ENCODE measurements at regions not wholly inside any gene's neighbourhood (a gene's known extent, or its start where the extent isn't known, plus 50 kb on each side); places are given as distances from the start of the nearest gene placed in this dataset.

- no peak overlapping the region for H3K4me2 ChIP-seq (ENCODE audit: extremely low read depth, insufficient read depth, low read length)
- H3K27ac ChIP-seq (ENCODE audit: insufficient read depth, low read length), result no peak overlapping the region
- no peaks in the 10 kb centered on the region for H3K4me1 ChIP-seq (ENCODE audit: control insufficient read depth, extremely low read depth, insufficient read depth, low read length)
- no peaks in the 10 kb centered on the region for H4K20me1 ChIP-seq (ENCODE audit: control insufficient read depth, extremely low read depth, insufficient read depth, low read length)
- H3K36me3 ChIP-seq (ENCODE audit: control insufficient read depth, insufficient read depth, low read length), result no peaks in the 10 kb centered on the region
- no peak overlapping the region for H2AFZ ChIP-seq (ENCODE audit: low read length)
- peaks cover 27% of the 10 kb centered on the region for H3K27me3 ChIP-seq (ENCODE audit: control insufficient read depth, insufficient read depth, low read length)
- no peaks in the 10 kb centered on the region for H3K79me2 ChIP-seq (ENCODE audit: control insufficient read depth, insufficient read depth, low read length)
- TF ChIP-seq EZH2 (IDR thresholded peaks at IDR 0.05; ENCODE audit: low read length, missing control alignments), result no peak
- TF ChIP-seq, protein P1, sequence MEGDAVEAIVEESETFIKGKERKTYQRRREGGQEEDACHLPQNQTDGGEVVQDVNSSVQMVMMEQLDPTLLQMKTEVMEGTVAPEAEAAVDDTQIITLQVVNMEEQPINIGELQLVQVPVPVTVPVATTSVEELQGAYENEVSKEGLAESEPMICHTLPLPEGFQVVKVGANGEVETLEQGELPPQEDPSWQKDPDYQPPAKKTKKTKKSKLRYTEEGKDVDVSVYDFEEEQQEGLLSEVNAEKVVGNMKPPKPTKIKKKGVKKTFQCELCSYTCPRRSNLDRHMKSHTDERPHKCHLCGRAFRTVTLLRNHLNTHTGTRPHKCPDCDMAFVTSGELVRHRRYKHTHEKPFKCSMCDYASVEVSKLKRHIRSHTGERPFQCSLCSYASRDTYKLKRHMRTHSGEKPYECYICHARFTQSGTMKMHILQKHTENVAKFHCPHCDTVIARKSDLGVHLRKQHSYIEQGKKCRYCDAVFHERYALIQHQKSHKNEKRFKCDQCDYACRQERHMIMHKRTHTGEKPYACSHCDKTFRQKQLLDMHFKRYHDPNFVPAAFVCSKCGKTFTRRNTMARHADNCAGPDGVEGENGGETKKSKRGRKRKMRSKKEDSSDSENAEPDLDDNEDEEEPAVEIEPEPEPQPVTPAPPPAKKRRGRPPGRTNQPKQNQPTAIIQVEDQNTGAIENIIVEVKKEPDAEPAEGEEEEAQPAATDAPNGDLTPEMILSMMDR (conservative IDR thresholded peaks at IDR 0.05 in 1 of 2, IDR thresholded peaks at IDR 0.05 in 1 of 2; ENCODE audit: low read depth in 1 of 2, low read length in 2 of 2), result no peak
- no peaks in the 10 kb centered on the region for H3K9me3 ChIP-seq (ENCODE audit: control insufficient read depth, insufficient read depth, low read depth, low read length)
- DNase-seq (ENCODE audit: low read depth in 2 of 2), result no peak
- no peak overlapping the region for H3K4me3 ChIP-seq (replicated peaks in 1 of 4; ENCODE audit: control extremely low read depth in 1 of 4, insufficient read depth in 1 of 4, low read depth in 3 of 4, low read length in 4 of 4)
- H3K9ac ChIP-seq (ENCODE audit: insufficient read depth, low read length), result no peak overlapping the region
Measured at GRCh38 chr3:43789028-43789427, 98.3 kb downstream of the ABHD5 start.

- Histone ChIP-seq H3K9ac (ENCODE audit: insufficient read depth, low read length) (no peak overlapping the region), H2AFZ (ENCODE audit: low read length) (no peak overlapping the region), H3K4me3 (replicated peaks in 1 of 4; ENCODE audit: control extremely low read depth in 1 of 4, insufficient read depth in 1 of 4, low read depth in 3 of 4, low read length in 4 of 4) (no peak overlapping the region), H3K36me3 (ENCODE audit: control insufficient read depth, insufficient read depth, low read length) (no peaks in the 10 kb centered on the region), H3K79me2 (ENCODE audit: control insufficient read depth, insufficient read depth, low read length) (no peaks in the 10 kb centered on the region), H3K27me3 (ENCODE audit: control insufficient read depth, insufficient read depth, low read length) (peaks cover 26% of the 10 kb centered on the region), H3K9me3 (ENCODE audit: control insufficient read depth, insufficient read depth, low read depth, low read length) (no peaks in the 10 kb centered on the region), H3K4me2 (ENCODE audit: extremely low read depth, insufficient read depth, low read length) (no peak overlapping the region), H3K4me1 (ENCODE audit: control insufficient read depth, extremely low read depth, insufficient read depth, low read length) (no peaks in the 10 kb centered on the region), H3K27ac (ENCODE audit: insufficient read depth, low read length) (no peak overlapping the region), H4K20me1 (ENCODE audit: control insufficient read depth, extremely low read depth, insufficient read depth, low read length) (no peaks in the 10 kb centered on the region)
- no peak for TF ChIP-seq EZH2 (IDR thresholded peaks at IDR 0.05; ENCODE audit: low read length, missing control alignments)
- TF ChIP-seq, protein P1 (conservative IDR thresholded peaks at IDR 0.05 in 1 of 2, IDR thresholded peaks at IDR 0.05 in 1 of 2; ENCODE audit: low read depth in 1 of 2, low read length in 2 of 2), result no peak
- no peak for DNase-seq (ENCODE audit: low read depth in 2 of 2)
Measured at GRCh38 chr3:43790060-43790459, 99.3 kb downstream of the ABHD5 start.

DNA sequence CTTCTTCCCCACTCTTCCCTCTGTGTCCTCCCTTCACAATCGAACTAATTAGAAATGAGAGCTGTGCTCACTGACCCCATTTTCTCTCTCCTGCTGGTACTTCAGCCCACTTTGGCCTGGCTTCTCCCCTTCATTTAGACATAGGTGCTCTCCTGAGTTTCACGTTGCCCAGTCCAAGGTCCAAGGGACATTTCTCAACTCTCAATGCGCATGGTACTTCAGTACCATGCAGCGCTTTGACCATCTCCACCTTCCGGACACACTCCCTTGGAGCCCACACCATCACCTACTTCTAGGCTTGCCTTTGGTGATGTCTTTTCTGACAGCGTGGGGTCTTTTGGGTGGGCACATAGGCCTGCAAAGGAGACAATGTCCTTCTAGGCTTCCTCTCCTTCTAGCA is 99.7 kb downstream of the ABHD5 start:
- no peak overlapping the region for H3K9ac ChIP-seq (ENCODE audit: insufficient read depth, low read length)
- H3K79me2 ChIP-seq (ENCODE audit: control insufficient read depth, insufficient read depth, low read length), result no peaks in the 10 kb centered on the region
- H3K4me1 ChIP-seq (ENCODE audit: control insufficient read depth, extremely low read depth, insufficient read depth, low read length), result no peaks in the 10 kb centered on the region
- H3K9me3 ChIP-seq (ENCODE audit: control insufficient read depth, insufficient read depth, low read depth, low read length), result no peaks in the 10 kb centered on the region
- H2AFZ ChIP-seq (ENCODE audit: low read length), result no peak overlapping the region
- TF ChIP-seq, protein P1 (conservative IDR thresholded peaks at IDR 0.05 in 1 of 2, IDR thresholded peaks at IDR 0.05 in 1 of 2; ENCODE audit: low read depth in 1 of 2, low read length in 2 of 2), result no peak
- no peak for TF ChIP-seq EZH2 (IDR thresholded peaks at IDR 0.05; ENCODE audit: low read length, missing control alignments)
- no peaks in the 10 kb centered on the region for H3K36me3 ChIP-seq (ENCODE audit: control insufficient read depth, insufficient read depth, low read length)
- peaks cover 22% of the 10 kb centered on the region for H3K27me3 ChIP-seq (ENCODE audit: control insufficient read depth, insufficient read depth, low read length)
- H4K20me1 ChIP-seq (ENCODE audit: control insufficient read depth, extremely low read depth, insufficient read depth, low read length), result no peaks in the 10 kb centered on the region
- H3K4me2 ChIP-seq (ENCODE audit: extremely low read depth, insufficient read depth, low read length), result no peak overlapping the region
- no peak overlapping the region for H3K27ac ChIP-seq (ENCODE audit: insufficient read depth, low read length)
- no peak for DNase-seq (ENCODE audit: low read depth in 2 of 2)
- H3K4me3 ChIP-seq (replicated peaks in 1 of 4; ENCODE audit: control extremely low read depth in 1 of 4, insufficient read depth in 1 of 4, low read depth in 3 of 4, low read length in 4 of 4), result no peak overlapping the region

Data from fibroblast of lung (primary cell).